MM.1S (cell line): ENCODE measurements at regions not wholly inside any gene's neighbourhood (a gene's known extent, or its start where the extent isn't known, plus 50 kb on each side); places are given as distances from the start of the nearest gene placed in this dataset.

ENCODE experiments used
- EZH2 ChIP-seq: fragments of 300-600 bp; sonication (generic); optimal IDR thresholded peaks from 2 replicates; pipeline ENCODE3; 2017; ENCODE audit warnings: low read depth, mild to moderate bottlenecking, antibody characterized with exemption, low read length, mixed read lengths
- EZH2phosphoT487 ChIP-seq: fragments of 300-600 bp; sonication (generic); IDR thresholded peaks from 2 replicates; pipeline ENCODE4 v1.6.1; 2018; ENCODE audit warnings: antibody characterized with exemption, low read length
- TF ChIP-seq, protein P1 (sequence below): fragments of 300-600 bp; sonication (generic); IDR thresholded peaks from 2 replicates; pipeline ENCODE4 v1.5.1; 2016; ENCODE audit warnings: antibody characterized with exemption, low read length, mixed read lengths

DNA sequence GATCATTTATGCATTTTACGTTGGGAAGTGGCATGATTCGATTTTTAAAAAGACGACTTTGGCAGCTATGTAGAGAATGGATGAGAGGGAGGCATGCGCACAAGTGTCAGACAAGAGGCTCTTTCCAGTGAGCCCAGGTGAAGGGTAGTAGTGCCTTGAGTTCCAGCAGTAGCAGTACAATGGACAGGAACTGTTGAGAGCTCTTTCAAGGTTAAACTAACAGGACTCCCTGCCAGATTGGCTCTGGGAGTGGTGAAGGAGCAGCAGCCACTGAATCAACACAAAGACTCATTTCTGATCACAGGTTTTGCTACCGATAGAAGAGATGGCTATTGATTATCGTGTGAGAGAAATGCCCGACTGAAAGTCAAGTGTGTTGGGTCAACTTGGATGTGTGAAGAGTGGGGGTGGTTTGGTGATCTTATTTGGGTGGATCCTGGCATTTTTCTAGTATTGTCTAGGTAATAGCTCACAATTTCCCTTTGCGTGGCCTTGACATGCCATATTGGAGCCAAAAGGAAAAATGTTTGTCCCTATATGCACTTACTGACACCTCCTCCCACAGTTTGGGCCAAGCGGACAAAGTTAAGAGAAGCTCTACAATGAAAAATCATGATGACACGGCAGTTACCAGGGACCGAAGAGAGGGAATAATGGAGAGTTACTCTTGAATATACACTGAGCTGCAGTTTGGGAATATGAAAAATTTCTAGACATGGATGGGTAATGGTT is 81.6 kb upstream of the MDFIC2 start:
- TF ChIP-seq, protein P1, sequence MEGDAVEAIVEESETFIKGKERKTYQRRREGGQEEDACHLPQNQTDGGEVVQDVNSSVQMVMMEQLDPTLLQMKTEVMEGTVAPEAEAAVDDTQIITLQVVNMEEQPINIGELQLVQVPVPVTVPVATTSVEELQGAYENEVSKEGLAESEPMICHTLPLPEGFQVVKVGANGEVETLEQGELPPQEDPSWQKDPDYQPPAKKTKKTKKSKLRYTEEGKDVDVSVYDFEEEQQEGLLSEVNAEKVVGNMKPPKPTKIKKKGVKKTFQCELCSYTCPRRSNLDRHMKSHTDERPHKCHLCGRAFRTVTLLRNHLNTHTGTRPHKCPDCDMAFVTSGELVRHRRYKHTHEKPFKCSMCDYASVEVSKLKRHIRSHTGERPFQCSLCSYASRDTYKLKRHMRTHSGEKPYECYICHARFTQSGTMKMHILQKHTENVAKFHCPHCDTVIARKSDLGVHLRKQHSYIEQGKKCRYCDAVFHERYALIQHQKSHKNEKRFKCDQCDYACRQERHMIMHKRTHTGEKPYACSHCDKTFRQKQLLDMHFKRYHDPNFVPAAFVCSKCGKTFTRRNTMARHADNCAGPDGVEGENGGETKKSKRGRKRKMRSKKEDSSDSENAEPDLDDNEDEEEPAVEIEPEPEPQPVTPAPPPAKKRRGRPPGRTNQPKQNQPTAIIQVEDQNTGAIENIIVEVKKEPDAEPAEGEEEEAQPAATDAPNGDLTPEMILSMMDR = no peak
- no peak for TF ChIP-seq EZH2
- TF ChIP-seq EZH2phosphoT487 = no peak
